HepG2 (cell line): ENCODE measurements at regions not wholly inside any gene's neighbourhood (a gene's known extent, or its start where the extent isn't known, plus 50 kb on each side); places are given as distances from the start of the nearest gene placed in this dataset.

ENCODE experiments used
- ARID5B ChIP-seq: IDR thresholded peaks from 2 replicates; pipeline ENCODE4 v1.4.0; 2020; ENCODE audit warnings: mild to moderate bottlenecking, missing genetic modification reagents
- ZNF407 ChIP-seq: sonication (generic); formaldehyde crosslinking; IDR thresholded peaks from one replicate; pipeline ENCODE4 v1.5.1; 2020; ENCODE audit warnings: mild to moderate bottlenecking, missing genetic modification reagents; ENCODE audit errors: not compliant biosample characterization

DNA sequence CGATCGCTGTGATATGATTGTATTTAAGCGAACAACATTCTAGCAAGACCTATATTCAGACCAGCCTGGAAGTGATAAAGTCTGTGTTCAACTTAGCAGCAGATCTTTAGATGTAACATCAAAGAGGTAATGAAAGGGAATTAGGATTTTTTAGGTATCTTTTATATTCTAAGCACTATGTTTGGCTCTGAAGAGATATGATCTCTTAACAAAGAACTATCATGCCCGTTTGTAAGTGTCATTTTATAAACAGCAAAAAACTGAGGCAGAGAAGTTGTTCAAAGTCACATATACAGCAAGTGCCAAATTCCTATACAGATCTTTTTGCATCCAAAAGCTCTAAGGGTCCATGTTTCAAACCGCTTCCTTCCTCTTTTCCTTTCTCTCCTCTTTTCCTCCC is 53.0 kb upstream of the TIAM1 start (continued):
- TF ChIP-seq ZNF407 (CRISPR knock-in tag) (no peak), ARID5B (CRISPR knock-in tag) (no peak)
- TF ChIP-seq, all 625 proteins: peak for 0
